BJ (cell line): ENCODE measurements at regions not wholly inside any gene's neighbourhood (a gene's known extent, or its start where the extent isn't known, plus 50 kb on each side); places are given as distances from the start of the nearest gene placed in this dataset.

Experiments used
- CTCF ChIA-PET: fragments of 350-600 bp; formaldehyde crosslinking; extraction: SDS; loops from one replicate; lab custom pipeline; 2021; ENCODE audit warnings: antibody characterized with exemption, inconsistent platforms; lab: Yijun Ruan, JAX
- POLR2A ChIA-PET: fragments of 300-600 bp; sonication (Branson Sonifier 250); formaldehyde crosslinking; extraction: SDS; loops from one replicate; lab custom pipeline; 2021; ENCODE audit warnings: antibody characterized with exemption; lab: Charles Lee
- DNase-seq: peaks from one replicate; pipeline ENCODE4 v3.0.0-alpha.2; 2011; ENCODE audit warnings: low read depth
- H3K27me3 ChIP-seq: 2 replicates; pipeline ENCODE4 v1.6.0; 2011; ENCODE audit warnings: low read length; ENCODE audit not compliant: control insufficient read depth, insufficient read depth
- H3K36me3 ChIP-seq: 2 replicates; pipeline ENCODE4 v1.5.1; 2011; ENCODE audit warnings: low read length; ENCODE audit not compliant: control insufficient read depth, insufficient read depth
- H3K4me3 ChIP-seq: 2 replicates; pipeline ENCODE4 v1.5.1; 2011; ENCODE audit warnings: low read depth, mild to moderate bottlenecking, control low read depth, low read length
- TF ChIP-seq, protein P1 (sequence below): IDR thresholded peaks from 2 replicates; pipeline ENCODE4 v1.5.1; 2011; ENCODE audit warnings: low read depth, mild to moderate bottlenecking, control low read depth, inconsistent platforms, low read length, moderate library complexity; ENCODE audit not compliant: insufficient read depth

DNA sequence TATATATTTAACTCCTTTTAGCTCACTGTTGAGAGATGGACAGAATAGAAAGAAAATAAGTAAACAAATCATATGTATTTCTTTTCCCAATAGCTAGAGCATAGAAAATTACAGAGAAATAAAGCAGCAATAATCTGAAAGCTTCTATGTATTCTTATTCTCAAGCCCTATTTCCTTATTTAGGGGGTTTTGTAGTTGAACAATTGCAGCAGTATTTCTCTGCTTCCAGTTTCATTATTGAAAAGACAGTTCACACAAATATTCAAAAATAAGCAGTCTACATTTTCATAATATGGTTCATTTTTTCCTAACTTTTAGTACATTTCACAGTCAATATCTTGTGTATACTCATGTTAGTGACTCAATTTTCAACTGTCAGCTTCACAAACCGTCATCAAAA is 638.2 kb downstream of the MRPL39 start:
- Histone ChIP-seq H3K27me3 (no peaks in the 10 kb centered on the region), H3K36me3 (no peaks in the 10 kb centered on the region), H3K4me3 (no peak overlapping the region)
- ChIA-PET POLR2A (no interaction called here), CTCF (interaction anchor here (0.7 to 0.8 kb wide), 2 partner anchors 10 to 27 kb away, joined by 3 read pairs; no protein-coding TSS in a partner anchor)
- TF ChIP-seq, protein P1, sequence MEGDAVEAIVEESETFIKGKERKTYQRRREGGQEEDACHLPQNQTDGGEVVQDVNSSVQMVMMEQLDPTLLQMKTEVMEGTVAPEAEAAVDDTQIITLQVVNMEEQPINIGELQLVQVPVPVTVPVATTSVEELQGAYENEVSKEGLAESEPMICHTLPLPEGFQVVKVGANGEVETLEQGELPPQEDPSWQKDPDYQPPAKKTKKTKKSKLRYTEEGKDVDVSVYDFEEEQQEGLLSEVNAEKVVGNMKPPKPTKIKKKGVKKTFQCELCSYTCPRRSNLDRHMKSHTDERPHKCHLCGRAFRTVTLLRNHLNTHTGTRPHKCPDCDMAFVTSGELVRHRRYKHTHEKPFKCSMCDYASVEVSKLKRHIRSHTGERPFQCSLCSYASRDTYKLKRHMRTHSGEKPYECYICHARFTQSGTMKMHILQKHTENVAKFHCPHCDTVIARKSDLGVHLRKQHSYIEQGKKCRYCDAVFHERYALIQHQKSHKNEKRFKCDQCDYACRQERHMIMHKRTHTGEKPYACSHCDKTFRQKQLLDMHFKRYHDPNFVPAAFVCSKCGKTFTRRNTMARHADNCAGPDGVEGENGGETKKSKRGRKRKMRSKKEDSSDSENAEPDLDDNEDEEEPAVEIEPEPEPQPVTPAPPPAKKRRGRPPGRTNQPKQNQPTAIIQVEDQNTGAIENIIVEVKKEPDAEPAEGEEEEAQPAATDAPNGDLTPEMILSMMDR, result no peak
- no peak for DNase-seq

DNA sequence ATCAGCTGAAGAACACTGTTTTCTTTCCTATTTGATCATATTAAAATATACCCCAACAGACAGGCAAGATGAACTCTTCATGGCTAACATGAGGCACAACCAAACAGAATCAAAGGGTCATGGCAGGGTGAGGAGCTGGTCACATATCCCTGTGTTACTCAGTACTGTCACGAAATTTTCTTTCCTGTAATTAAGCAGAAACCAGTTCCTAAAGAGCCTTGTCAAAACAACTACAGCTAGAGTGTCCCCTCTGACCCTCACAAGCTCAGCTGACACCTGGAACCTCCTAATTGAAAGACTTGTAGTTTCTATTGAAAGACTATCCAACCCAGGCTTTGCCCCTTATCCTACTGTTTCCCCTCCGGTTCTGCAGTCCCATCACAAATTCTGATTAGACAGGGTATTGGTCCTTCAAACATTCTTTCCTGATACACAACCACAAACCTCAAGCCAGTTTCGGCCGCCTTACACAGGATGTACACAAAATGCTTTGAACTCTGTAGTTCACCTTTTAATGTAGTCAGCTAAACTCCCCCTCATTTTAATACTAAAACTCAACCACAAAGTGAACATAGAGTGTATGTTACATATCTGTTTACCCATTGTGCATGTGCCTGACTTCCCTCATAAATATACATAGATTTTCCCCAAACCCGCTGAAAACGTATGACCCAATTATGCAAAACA is 651.9 kb downstream of the MRPL39 start:
- Histone ChIP-seq H3K27me3 (no peaks in the 10 kb centered on the region), H3K4me3 (no peak overlapping the region), H3K36me3 (no peaks in the 10 kb centered on the region)
- TF ChIP-seq, protein P1, result no peak
- ChIA-PET POLR2A (no interaction called here), CTCF (interaction anchor here (1.1 kb wide), 1 partner anchor 36 kb away, joined by 3 read pairs; no protein-coding TSS in a partner anchor)
- DNase-seq, result no peak

DNA sequence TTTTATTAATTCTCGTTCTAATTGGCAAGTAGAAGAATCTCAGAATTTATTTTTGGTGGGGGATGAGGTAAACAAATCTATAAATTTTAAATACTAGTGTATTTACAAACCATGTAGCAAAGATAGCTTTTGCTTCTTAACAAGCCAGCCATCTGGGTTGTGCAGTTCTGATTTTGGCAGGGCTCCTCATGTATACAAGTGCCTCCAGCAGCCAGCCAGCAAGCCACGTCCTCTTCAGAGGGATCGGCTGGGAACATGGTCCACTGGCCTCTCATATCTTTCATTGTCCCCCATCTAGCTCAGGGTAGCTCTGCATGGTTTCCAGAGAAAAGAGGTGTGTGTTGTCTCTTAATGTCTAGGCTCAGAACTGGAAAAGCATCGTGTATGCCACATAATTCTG is 659.1 kb downstream of the MRPL39 start:
- CTCF ChIA-PET, result no interaction called here

GRCh38 chr21:24945910-24946309 is 661.4 kb downstream of the MRPL39 start:
- TF ChIP-seq, protein P1, result no peak
- Histone ChIP-seq H3K27me3 (no peaks in the 10 kb centered on the region), H3K36me3 (no peaks in the 10 kb centered on the region), H3K4me3 (no peak overlapping the region)
- CTCF ChIA-PET, result no interaction called here
- POLR2A ChIA-PET, result no interaction called here
- no peak for DNase-seq

More for the DNA sequence above, 659.1 kb downstream of the MRPL39 start:
- POLR2A ChIA-PET, result no interaction called here
- DNase-seq, result no peak
- Histone ChIP-seq H3K36me3 (no peaks in the 10 kb centered on the region), H3K27me3 (no peaks in the 10 kb centered on the region), H3K4me3 (no peak overlapping the region)
- TF ChIP-seq, protein P1, result no peak

DNA sequence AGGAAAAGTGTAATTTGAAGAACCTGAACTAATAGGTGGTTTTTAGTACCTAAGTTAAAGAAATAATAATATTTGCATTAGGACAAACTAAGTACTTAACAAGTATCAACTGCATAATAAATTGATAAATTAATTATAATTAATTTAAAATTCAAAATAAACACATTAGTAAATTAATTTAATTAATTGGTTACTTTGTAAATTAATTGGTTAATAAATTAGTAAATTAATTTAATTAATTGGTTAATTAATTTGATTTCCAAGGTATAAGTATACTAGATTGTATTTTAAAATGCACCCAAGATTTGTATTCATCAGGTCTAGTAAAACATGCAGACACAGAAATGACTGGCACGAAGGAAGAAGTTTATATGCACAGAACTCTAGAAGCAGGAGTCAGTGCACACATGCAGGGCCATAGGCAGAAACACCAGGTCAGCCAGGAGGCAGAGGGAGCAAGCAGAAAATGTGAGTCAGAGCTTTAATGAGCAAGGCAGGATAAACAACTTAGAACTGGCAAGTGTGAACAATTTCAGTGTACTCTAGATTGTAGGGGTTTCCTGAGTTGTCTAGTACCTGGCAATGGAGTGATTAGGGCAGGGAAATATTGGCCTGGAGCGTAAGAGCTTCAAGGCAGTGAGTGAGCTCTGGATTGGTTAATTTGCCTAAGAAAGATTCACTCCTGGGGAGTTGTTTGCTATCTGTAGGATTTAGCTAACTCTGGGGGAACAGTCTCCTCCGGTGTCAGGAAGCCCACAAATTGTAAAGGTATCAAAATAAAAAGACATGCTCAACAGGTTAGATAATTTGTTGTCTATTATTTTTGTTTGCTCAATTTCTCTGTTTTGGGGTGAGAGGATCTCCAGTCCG is 665.7 kb downstream of the MRPL39 start:
- no peak for DNase-seq
- Histone ChIP-seq H3K36me3 (no peaks in the 10 kb centered on the region), H3K27me3 (no peaks in the 10 kb centered on the region), H3K4me3 (no peak overlapping the region)
- ChIA-PET POLR2A (no interaction called here), CTCF (no interaction called here)
- TF ChIP-seq, protein P1, result no peak
